Muscle layer of duodenum (tissue), 2 donors: ENCODE measurements at regions not wholly inside any gene's neighbourhood (a gene's known extent, or its start where the extent isn't known, plus 50 kb on each side); places are given as distances from the start of the nearest gene placed in this dataset.

Experiments
- H3K27ac ChIP-seq: one replicate; pipeline ENCODE4 v1.7.0; 2013; ENCODE audit warnings: mild to moderate bottlenecking, low read length
- H3K27me3 ChIP-seq: one replicate; pipeline ENCODE4 v1.7.0; 2013; ENCODE audit warnings: low read depth, mild to moderate bottlenecking, control low read depth, low read length
- H3K36me3 ChIP-seq, 2 donors: one replicate each; pipeline ENCODE4 v1.7.0; 2013; ENCODE audit warnings: low read length in 2 of 2, control low read depth in 1 of 2, mild to moderate bottlenecking in 1 of 2; ENCODE audit not compliant: insufficient read depth in 2 of 2, control insufficient read depth in 1 of 2
- H3K4me1 ChIP-seq, 2 donors: one replicate each; pipeline ENCODE4 v1.7.0; 2013; ENCODE audit warnings: low read length in 2 of 2, mild to moderate bottlenecking in 2 of 2, control low read depth in 1 of 2, moderate library complexity in 1 of 2; ENCODE audit not compliant: insufficient read depth in 2 of 2, control insufficient read depth in 1 of 2
- H3K4me3 ChIP-seq, 2 donors: one replicate each; pipeline ENCODE4 v1.7.0; 2013; ENCODE audit warnings: low read length in 2 of 2, low read depth in 1 of 2, mild to moderate bottlenecking in 1 of 2
- H3K9me3 ChIP-seq, 2 donors: one replicate each; pipeline ENCODE4 v1.7.0; 2013; ENCODE audit warnings: low read length in 2 of 2, control low read depth in 1 of 2, mild to moderate bottlenecking in 1 of 2; ENCODE audit not compliant: control insufficient read depth in 1 of 2
- donor health status: healthy.

- Histone ChIP-seq H3K36me3 (no peaks in the 10 kb centered on the region), H3K27me3 (no peaks in the 10 kb centered on the region), H3K9me3 (no peaks in the 10 kb centered on the region), H3K4me3 (peak overlapping the region in 1 of 2 donors; percentile 34), H3K27ac (peak overlapping the region; percentile 3), H3K4me1 (peaks cover 12 to 28% of the 10 kb centered on the region in 2 donors)
Observed at GRCh38 chr4:71231129-71232055, 107.4 kb upstream of the SLC4A4 start.

GRCh38 chr4:71232056-71232430 lies 106.8 kb upstream of the SLC4A4 start:
- no peak overlapping the region for H3K27ac ChIP-seq
- H3K36me3 ChIP-seq: no peaks in the 10 kb centered on the region
- no peaks in the 10 kb centered on the region for H3K27me3 ChIP-seq
- no peak overlapping the region for H3K4me3 ChIP-seq
- no peaks in the 10 kb centered on the region for H3K9me3 ChIP-seq
- H3K4me1 ChIP-seq: peaks cover 12 to 28% of the 10 kb centered on the region in 2 donors

DNA sequence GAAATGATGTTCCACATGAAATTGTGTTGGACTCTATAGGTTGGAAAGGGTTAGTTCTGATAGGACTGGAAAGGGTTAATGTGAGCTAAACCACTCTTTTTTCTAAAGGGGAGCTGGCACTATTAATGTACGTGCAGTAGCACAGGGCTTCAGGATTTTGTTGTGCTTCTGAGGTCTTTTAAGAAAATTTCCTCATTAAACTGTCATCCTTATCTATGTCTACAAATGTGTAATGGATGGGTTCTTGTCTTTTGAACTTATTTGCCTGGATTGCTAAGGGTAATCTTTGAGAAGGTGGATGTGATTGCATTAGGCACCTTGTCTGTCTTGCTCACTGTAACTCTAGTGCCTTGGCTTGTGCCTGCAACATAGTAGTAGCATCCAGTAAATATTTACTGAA lies 106.0 kb upstream of the SLC4A4 start:
- H3K36me3 ChIP-seq: no peaks in the 10 kb centered on the region
- H3K27ac ChIP-seq: no peak overlapping the region
- no peaks in the 10 kb centered on the region for H3K27me3 ChIP-seq
- H3K4me3 ChIP-seq: no peak overlapping the region
- no peaks in the 10 kb centered on the region for H3K9me3 ChIP-seq
- H3K4me1 ChIP-seq: peaks cover 12 to 28% of the 10 kb centered on the region in 2 donors

GRCh38 chr4:71235311-71236201 lies 103.3 kb upstream of the SLC4A4 start:
- H3K4me1 ChIP-seq: peaks cover 7 to 15% of the 10 kb centered on the region in 2 donors
- H3K9me3 ChIP-seq: no peaks in the 10 kb centered on the region
- H3K36me3 ChIP-seq: no peaks in the 10 kb centered on the region
- no peaks in the 10 kb centered on the region for H3K27me3 ChIP-seq
- H3K4me3 ChIP-seq: no peak overlapping the region
- H3K27ac ChIP-seq: no peak overlapping the region

DNA sequence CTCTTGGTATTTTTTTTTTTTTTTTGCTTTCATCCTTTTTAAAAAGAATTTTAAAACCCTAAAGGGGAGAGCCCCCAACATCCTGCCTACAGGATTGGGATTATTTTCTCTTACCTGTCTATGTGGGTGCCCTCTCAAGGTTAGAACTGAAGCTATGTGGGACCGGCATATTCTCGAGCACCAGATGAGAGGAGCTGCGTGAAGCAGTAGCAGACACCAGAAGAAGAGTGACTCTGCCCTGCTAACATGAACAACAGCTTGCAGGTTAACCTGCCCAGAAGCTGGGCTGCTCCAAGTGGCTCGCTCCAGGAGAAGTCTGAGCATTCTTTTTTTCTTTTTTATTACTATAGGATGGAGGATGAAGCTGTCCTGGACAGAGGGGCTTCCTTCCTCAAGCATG lies 102.6 kb upstream of the SLC4A4 start:
- no peaks in the 10 kb centered on the region for H3K27me3 ChIP-seq
- H3K27ac ChIP-seq: no peak overlapping the region
- H3K36me3 ChIP-seq: no peaks in the 10 kb centered on the region
- H3K4me1 ChIP-seq: peaks cover under 1 to 8% of the 10 kb centered on the region in 2 donors
- H3K9me3 ChIP-seq: no peaks in the 10 kb centered on the region
- H3K4me3 ChIP-seq: no peak overlapping the region

- Histone ChIP-seq H3K9me3 (no peaks in the 10 kb centered on the region), H3K27me3 (no peaks in the 10 kb centered on the region), H3K4me1 (no peaks in the 10 kb centered on the region), H3K4me3 (no peak overlapping the region), H3K27ac (no peak overlapping the region), H3K36me3 (no peaks in the 10 kb centered on the region)
Observed at GRCh38 chr4:71237641-71238040, 101.2 kb upstream of the SLC4A4 start.

DNA sequence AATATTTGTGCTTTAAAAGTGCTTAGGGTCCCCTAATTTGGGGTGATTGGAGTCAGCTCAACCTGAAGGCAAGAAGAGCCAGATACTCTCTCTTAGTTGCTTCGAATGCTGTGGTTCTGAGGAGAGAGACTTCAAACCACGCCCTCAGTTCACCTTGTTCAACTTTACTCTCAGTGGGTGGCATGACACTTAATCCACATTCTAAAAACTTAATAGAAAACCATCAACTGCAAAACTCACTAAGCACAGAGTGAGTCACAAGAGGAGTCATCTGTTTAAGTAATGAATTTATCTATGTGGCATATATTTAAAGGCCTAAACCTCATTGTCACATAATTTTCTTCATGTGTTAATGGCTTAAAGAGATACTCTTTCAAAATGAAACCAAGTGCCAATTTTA lies 99.5 kb upstream of the SLC4A4 start:
- no peak overlapping the region for H3K4me3 ChIP-seq
- no peak overlapping the region for H3K27ac ChIP-seq
- H3K4me1 ChIP-seq: no peaks in the 10 kb centered on the region
- no peaks in the 10 kb centered on the region for H3K9me3 ChIP-seq
- H3K36me3 ChIP-seq: no peaks in the 10 kb centered on the region
- no peaks in the 10 kb centered on the region for H3K27me3 ChIP-seq

DNA sequence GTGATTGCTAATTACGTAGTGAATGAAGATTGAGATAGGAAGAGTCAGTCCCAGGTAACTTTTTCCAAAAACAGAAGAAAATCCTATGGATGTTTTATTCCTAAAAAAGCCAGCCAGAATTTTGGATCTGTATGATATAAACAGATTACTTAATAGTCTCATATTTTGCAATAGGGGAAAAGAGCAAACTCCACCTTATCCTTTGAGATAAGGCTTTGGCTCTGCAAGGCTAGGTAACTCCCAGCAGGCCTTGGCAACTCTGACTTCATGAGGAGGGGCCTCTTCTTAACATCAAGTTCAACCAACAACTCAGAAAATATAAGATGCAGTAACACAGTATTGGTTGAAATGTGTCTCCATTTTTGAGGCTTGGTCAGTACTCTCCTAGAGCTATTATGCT lies 98.7 kb upstream of the SLC4A4 start:
- Histone ChIP-seq H3K27ac (no peak overlapping the region), H3K27me3 (no peaks in the 10 kb centered on the region), H3K4me1 (no peaks in the 10 kb centered on the region), H3K4me3 (no peak overlapping the region), H3K9me3 (no peaks in the 10 kb centered on the region), H3K36me3 (no peaks in the 10 kb centered on the region)

GRCh38 chr4:71241501-71242288 lies 97.1 kb upstream of the SLC4A4 start:
- Histone ChIP-seq H3K9me3 (no peaks in the 10 kb centered on the region), H3K4me3 (no peak overlapping the region), H3K4me1 (no peaks in the 10 kb centered on the region), H3K36me3 (no peaks in the 10 kb centered on the region), H3K27ac (no peak overlapping the region), H3K27me3 (no peaks in the 10 kb centered on the region)

DNA sequence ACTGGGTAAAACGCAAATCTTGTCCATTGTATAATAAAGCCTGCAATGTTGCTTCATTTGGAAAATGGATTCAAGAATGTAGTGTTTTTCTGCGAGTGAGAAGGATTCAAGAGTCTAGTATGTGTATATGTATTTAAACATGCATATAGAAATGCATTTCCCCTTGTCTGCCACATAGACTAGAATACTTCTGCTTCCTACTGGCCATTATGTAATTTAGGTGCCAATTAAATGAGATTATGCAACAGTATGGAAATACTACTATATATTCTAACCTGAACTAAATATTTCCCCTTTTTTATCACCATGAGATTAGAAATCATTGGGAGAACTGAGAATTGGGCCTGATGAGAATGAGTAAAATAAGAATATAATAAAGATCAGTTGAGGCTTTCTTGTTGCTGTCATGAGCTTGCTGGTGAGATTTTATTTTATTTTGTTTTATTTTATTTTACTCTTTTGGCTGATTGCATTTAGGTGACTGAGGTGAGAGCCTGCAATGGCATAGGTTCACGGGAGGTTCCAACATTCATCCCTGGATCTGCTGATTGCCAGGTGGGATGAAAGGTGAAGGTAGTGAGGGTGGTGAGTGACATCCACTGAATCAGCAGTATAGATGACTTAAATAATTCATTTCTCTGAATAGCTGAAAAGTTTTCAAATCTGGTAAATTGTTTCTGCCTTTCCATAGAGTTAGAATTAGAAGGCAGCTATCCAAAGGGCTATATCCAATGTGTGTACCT lies 95.6 kb upstream of the SLC4A4 start:
- Histone ChIP-seq H3K9me3 (no peaks in the 10 kb centered on the region), H3K27ac (no peak overlapping the region), H3K36me3 (no peaks in the 10 kb centered on the region), H3K4me3 (no peak overlapping the region), H3K4me1 (no peaks in the 10 kb centered on the region), H3K27me3 (no peaks in the 10 kb centered on the region)
